Left cardiac atrium (tissue), 4 donors: ENCODE measurements at regions not wholly inside any gene's neighbourhood (a gene's known extent, or its start where the extent isn't known, plus 50 kb on each side); places are given as distances from the start of the nearest gene placed in this dataset.
"Not testable (repeated sequence)": the region's sequence is repeated elsewhere in the genome, so short reads cannot be mapped to it uniquely, and the experiment has no call there.

Experiments
- ATAC-seq, 2 donors: fragments of 200-7000 bp; cut with Tn5 transposase; one replicate each; pipeline ENCODE4 v1.9.1; 2020; ENCODE audit warnings: mild to moderate bottlenecking in 2 of 2, moderate library complexity in 2 of 2
- DNase-seq: peaks from one replicate; pipeline ENCODE4 v3.0.0-alpha.2; 2020
- intact Hi-C, 2 donors: fragments of 100-400 bp; cut with DNase I; formaldehyde crosslinking; loops; one replicate each; pipeline versions ENCODE4 v1.14.1 to v1.15.1; 2022 to 2023
- donor health status: DM: no; HTN: yes; CAD: no.
- donor health status: DM: no; HTN: yes; CAD: no; lungs with severe emphysema.
- donor health status: DM: yes; HTN: yes; CAD: no.
- donor health status: Dilated cardiomyopathy.

DNA sequence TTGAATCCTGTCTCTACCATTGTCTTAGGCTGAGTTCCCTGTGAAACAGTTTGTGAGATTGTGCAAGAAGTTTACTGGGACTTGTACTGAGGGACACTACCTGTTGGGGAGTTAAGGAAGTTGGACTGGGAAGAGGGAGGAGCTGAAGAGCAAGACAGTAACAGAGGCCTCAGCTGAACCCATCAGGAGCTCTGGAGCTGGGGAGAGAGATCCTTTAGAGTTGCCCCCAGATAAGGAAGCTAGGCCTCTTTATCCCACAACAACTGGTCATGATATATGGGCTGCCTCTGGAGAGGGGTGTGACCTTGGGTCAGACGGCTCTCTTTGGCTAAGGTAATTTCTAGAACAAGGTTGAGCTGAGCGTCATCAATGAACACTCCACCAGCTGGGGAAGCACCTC, 137.8 kb upstream of the SLC4A4 start:
- no peak for DNase-seq
- intact Hi-C loops: no loop called here
- ATAC-seq: no peak

GRCh38 chr4:71201817-71202576, 136.8 kb upstream of the SLC4A4 start:
- peak in 1 of 2 donors; percentile 82 for ATAC-seq
- intact Hi-C loops: no loop called here
- no peak for DNase-seq

DNA sequence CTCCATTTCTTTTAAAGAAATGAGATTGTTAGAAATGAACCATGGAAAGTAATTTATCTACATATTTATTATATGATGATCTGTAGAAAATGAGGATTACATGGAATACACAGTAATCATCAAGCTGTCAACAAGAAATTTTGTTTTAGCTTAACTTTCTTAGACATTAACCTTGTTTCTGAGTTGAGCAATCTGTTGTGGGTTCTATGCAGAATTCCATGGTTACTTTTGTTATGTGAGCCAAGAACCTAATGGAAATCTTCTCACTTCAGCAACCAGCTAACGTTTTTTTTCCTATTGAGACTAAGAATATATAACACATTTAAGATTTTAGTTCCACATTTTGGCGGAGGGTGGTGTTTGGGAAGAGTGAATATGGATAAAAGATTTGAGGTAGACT, 136.1 kb upstream of the SLC4A4 start:
- peak in 1 of 2 donors; percentile 66 for ATAC-seq
- intact Hi-C loops: no loop called here

GRCh38 chr4:71204056-71204455, 134.8 kb upstream of the SLC4A4 start:
- DNase-seq: no peak
- no peak for ATAC-seq
- intact Hi-C loops: no loop called here

More for the DNA sequence above, 136.1 kb upstream of the SLC4A4 start:
- no peak for DNase-seq

GRCh38 chr4:71206763-71207162, 132.1 kb upstream of the SLC4A4 start:
- intact Hi-C loops: no loop called here
- ATAC-seq (no peak), DNase-seq (no peak)

DNA sequence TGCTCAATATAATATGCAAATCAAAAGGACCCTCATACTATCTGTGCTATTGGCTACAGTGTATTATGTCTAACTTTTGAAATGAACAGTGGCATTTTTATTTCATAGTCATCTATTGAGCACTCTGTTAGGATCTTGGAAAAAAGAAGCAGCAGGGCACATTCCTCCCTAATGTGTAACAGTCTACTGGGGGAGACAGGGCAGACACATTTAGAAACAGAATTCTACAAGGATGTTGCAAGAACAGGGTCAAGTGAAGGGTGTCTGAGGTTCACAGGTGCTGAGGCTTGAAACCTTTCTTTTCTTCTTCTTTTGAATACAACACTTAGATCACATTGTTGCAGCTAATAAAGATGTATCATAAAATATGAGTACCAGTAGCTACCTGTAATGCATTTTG, 129.7 kb upstream of the SLC4A4 start:
- DNase-seq (no peak), ATAC-seq (peak in 1 of 2 donors; percentile 81)
- intact Hi-C loops: no loop called here

DNA sequence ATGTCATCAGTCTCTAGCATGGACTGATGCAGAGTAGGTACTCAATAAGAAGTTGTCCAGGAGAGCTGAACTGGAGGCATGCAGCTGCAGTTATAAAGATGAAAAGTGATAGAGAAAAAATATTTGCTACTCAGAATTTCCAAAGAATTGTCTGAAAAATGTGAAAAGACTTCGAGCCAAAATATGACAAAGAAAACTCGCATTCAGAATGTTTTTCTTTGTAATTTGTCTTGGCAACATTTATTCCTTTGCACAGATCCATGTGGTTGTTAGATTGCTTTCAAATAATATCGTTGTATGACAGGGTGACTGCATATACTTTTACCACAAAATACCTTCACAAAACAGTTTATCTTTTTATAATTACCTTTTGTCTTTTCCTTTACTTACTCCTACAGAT, 128.0 kb upstream of the SLC4A4 start:
- ATAC-seq (no peak), DNase-seq (no peak)
- intact Hi-C loops: no loop called here

- intact Hi-C loops: no loop called here
- DNase-seq (no peak), ATAC-seq (peak; percentile 15 to 25)
Observed at GRCh38 chr4:71211748-71212147, 127.1 kb upstream of the SLC4A4 start.

DNA sequence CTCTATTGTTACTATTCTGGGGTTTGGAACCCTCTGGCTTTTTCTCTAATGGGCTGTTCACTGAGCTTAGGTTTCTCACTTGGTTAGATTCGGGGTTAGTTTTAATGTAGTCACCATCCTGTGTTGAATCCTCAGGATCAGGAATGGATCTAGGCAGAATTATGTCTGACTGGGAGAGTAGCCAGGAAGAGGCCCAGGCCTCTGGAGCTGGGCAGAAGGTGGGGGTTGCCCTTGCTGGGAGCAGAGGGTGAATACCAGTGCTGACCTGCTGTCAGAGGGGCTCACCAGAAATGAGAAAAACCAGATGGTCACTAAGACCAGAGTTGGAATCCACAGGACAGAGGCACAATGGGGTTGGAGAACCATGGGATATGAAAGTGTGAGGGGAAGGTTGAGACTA, 126.6 kb upstream of the SLC4A4 start:
- ATAC-seq: peak; percentile 31 to 32
- intact Hi-C loops: no loop called here
- no peak for DNase-seq

DNA sequence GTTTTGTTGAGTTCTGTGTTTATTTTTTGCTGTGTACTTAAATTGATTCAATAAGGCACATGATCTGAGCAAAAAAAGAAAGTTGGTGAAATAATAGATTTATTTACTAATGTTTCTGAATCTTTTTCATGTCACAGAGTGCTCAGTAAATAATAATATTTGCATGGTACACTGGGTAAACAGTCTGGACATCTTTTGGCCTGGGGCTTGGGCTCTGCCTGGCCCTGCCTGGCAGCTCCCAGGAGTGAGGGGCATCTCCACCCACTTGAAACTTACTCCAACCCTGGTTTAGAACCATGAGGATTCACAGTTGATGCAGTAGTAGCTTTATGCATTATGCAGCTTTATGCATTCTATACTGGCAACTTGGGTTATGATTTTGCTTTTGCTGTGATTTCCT, 124.2 kb upstream of the SLC4A4 start:
- no peak for ATAC-seq
- intact Hi-C loops: no loop called here

GRCh38 chr4:71216316-71216959, 122.4 kb upstream of the SLC4A4 start:
- ATAC-seq (no peak), DNase-seq (no peak)
- intact Hi-C loops: no loop called here

More for the DNA sequence above, 124.2 kb upstream of the SLC4A4 start:
- DNase-seq: no peak

GRCh38 chr4:71217688-71218087, 121.1 kb upstream of the SLC4A4 start:
- peak in 1 of 2 donors; percentile 67 for ATAC-seq
- no peak for DNase-seq
- intact Hi-C loops: no loop called here

DNA sequence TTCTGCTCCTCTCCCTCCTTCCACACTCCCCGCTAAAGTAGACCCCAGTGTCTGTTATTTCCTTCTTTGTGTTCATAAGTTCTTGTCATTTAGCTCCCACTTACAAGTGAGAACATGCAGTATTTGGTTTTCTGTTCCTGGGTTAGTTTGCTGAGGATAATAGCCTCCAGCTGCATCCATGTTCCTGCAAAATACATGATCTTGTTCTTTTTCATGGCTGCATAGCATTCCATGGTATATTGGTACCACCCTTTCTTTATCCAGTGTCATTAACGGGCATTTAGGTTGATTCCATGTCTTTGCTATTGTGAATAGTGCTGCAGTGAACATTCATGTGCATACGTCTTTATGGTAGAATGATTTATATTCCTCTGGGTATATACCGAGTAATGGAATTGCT, 118.0 kb upstream of the SLC4A4 start:
- DNase-seq, ATAC-seq, intact Hi-C loops: not testable (repeated sequence)

DNA sequence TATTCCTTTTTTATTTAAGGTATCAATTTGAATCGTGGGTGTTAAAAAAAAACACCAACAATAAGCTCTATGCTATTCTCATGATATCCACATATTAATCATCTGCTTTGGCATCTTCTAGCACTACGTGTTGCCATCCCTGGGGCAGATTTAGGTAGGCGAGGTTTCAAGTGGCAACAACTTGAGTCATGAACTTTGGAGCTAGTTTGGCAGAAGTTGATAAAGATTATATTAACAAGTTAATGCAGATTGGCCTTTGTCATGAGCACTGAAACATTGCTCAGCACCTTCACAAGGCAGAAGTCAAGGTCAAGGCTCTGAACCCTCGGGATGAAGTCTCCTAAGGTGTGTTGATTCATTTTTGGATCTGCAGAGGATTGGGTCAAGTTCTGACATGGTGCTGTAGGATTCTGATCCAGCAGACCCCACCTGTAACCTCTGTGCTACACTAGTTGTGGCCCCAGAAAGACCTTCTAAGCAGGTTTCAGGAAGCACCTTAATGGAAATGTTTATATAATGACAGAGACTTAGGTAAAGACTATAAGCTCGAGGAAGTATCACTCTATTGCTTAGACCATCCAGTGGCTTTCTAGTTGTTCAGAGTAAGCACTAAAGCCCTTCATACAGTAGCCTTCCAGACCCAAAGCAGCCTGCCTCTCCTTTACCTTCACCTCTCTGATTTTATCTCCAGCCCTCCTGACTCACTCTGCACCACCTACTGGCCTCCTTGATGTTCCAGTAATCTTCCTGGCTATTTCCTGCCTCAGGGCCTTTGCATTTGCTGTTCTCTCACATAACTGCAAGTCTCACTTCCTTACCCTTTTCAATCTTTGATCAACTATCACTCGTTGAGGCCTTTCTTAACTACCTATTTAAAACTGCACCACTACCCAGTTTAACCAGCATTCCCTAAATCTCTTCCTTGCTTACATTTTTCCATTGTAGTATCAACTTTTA, 117.0 kb upstream of the SLC4A4 start:
- ATAC-seq (no peak), DNase-seq (no peak)
- intact Hi-C loops: no loop called here

- intact Hi-C loops: no loop called here
- DNase-seq: no peak
- no peak for ATAC-seq
Observed at GRCh38 chr4:71222661-71223060, 116.2 kb upstream of the SLC4A4 start.

DNA sequence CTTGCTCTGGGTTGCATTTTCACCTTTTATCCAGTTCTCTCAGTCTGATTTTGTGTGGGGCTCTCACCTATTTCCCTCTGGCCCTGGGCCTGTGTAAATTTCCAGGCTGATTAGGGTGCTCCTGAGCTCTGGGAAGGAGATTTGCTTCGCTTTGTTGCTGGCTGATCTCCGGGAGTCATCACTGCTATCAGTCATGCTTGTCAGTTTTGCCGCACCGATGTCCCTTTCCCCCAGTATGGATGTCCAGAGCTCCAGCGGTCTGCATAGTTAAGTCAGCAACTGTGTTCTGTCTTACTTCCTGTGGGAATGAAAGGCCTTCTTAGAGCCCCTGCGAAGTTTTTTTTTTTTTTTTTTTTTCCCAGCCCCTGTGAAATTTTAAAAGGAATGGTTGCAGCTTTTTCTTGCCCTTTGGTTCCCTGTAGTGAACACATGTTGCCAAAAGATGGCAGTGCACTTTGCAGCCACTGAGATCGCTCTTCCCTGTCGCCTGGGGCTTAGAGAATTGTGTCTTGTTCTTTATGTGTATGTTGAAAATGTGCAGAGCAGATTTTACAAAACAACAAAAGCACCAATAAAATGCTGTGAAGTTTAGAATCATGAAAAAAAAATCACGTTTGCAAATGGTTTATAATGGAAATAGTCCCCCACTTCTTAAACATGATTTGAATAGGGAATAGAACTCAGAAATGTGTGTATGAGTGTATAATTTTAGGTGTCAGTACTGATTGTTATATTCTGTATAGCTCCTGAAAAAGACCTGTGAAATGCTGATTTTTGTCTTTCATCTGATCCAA, 109.1 kb upstream of the SLC4A4 start:
- DNase-seq: no peak
- ATAC-seq: peak; percentile 35 to 45
- intact Hi-C loops: loop anchor here in 1 of 2 donors (2.0 to 5.0 kb wide), 3 partner anchors 43 to 488 kb away; no protein-coding TSS in a partner anchor

DNA sequence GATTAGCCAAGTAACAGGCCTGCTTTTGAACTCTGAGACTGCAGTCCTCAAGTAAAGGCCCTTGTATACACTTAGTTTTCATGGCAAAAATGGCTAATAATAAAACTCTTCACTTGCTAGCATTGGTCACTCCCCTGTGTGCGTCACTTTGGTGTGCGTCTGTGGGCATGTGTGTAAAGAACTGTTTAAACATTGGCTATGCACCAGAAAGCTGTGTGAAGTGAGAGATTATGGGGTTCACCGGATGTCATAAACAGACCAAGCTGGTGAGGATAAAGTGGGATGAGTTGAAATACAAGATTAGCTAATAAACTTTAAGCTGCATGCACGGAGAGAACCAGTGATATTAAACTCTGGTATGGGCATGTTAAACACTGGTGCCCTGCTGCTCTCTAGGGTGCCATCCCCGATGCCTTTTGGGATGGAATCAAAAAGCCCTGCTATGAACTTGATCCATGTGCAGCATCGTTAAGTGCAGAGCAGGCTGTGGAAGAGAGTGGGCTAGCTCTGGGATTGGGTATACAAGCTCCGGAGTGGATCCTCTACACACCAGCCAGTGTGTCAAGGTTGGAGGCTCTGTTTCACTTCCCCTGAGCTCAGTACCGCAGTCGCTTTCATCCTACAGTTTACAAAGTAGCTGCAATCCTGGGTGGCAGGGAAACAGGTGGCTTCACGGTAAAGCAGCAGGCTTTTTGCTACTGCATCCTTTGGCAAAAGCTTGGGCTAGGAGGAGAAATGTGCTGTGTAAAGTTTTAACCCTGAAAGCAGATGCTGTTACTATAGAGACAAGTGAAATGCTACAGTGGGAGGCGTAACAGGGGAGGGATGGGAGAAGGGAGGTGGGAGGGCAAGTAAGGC, 108.3 kb upstream of the SLC4A4 start:
- peak; percentile 3 to 19 for ATAC-seq
- DNase-seq: no peak
- intact Hi-C loops: loop anchor here in 1 of 2 donors (2.0 kb wide), 1 partner anchor 44 kb away; no protein-coding TSS in a partner anchor
